HCT116 (cell line): ENCODE measurements at regions not wholly inside any gene's neighbourhood (a gene's known extent, or its start where the extent isn't known, plus 50 kb on each side); places are given as distances from the start of the nearest gene placed in this dataset.

Source experiments
- ATAC-seq: fragments of 200-7000 bp; cut with Tn5 transposase; 2 replicates; pipeline ENCODE4 v1.9.1; 2020; ENCODE audit warnings: mild to moderate bottlenecking, moderate library complexity
- BruUV-seq: library from RNA; stranded (reverse); fragments of 400-500 nt; replicated peaks from 2 replicates; lab custom pipeline; 2021; lab: Mats Ljungman, UMichigan
- CTCF ChIA-PET: fragments of 300-600 bp; sonication (Branson Sonifier 250); formaldehyde crosslinking; loops from one replicate; lab custom pipeline; 2021; ENCODE audit warnings: antibody characterized with exemption; lab: Charles Lee
- POLR2A ChIA-PET: fragments of 300-600, 350-600 bp; sonication (Branson Sonifier 250); formaldehyde crosslinking; loops from one replicate; lab custom pipeline; 2021; ENCODE audit warnings: antibody characterized with exemption; lab: Charles Lee
- RAD21 ChIA-PET, 2 experiments: fragments of 300-600 bp; sonication (Branson Sonifier 250); formaldehyde crosslinking; loops; one replicate each; lab custom pipeline; 2023; ENCODE audit warnings: low total read pairs in 2 of 2; ENCODE audit not compliant: uncharacterized antibody in 2 of 2, unreplicated experiment in 2 of 2, low non-redundant PET in 1 of 2; lab: Charles Lee
- DNase-seq: peaks from one replicate; pipeline ENCODE4 v3.0.0-alpha.2; 2010; ENCODE audit warnings: low read depth, low spot score
- H2AFZ ChIP-seq: fragments of 200-600 bp; shearing (Covaris generic), sonication (generic); 2 replicates; pipeline ENCODE4 v1.6.1; 2017; ENCODE audit warnings: low read depth, mixed run types, mixed read lengths, antibody characterized with exemption, low read length; ENCODE audit not compliant: poor library complexity, severe bottlenecking
- H3K27ac ChIP-seq: 2 replicates; pipeline ENCODE4 v1.5.1; 2012; ENCODE audit warnings: low read depth, low read length
- H3K27me3 ChIP-seq: fragments of 200-600 bp; sonication (generic); 2 replicates; pipeline ENCODE4 v1.6.1; 2016; ENCODE audit warnings: mixed run types, low read length, mixed read lengths; ENCODE audit not compliant: insufficient read depth
- H3K36me3 ChIP-seq, 2 experiments: fragments of 200-500 bp in 1 of 2; fragments of 200-600 bp in 1 of 2; sonication (Bioruptor generic) in 1 of 2; sonication (generic) in 1 of 2; 2 replicates each; pipeline versions ENCODE4 v1.5.1 to v1.6.1; 2014 to 2016; ENCODE audit warnings: low read length in 2 of 2, inconsistent platforms in 1 of 2, mixed read lengths in 1 of 2, mixed run types in 1 of 2; ENCODE audit not compliant: insufficient read depth in 2 of 2, control insufficient read depth in 1 of 2
- H3K4me1 ChIP-seq, 2 experiments: fragments of 200-600 bp in 1 of 2; sonication (generic) in 1 of 2; 2 replicates each; pipeline versions ENCODE4 v1.5.1 to v1.6.1; 2012 to 2017; ENCODE audit warnings: low read length in 2 of 2, inconsistent platforms in 1 of 2, mild to moderate bottlenecking in 1 of 2, mixed read lengths in 1 of 2, mixed run types in 1 of 2, moderate library complexity in 1 of 2; ENCODE audit not compliant: insufficient read depth in 2 of 2, control insufficient read depth in 1 of 2
- H3K4me2 ChIP-seq: fragments of 200-600 bp; sonication (generic); 2 replicates; pipeline ENCODE4 v1.6.1; 2017; ENCODE audit warnings: mixed run types, low read length, mixed read lengths
- H3K4me3 ChIP-seq, 2 experiments: fragments of 200-600 bp in 1 of 2; sonication (generic) in 1 of 2; replicated peaks in 1 of 2; 2 replicates each; pipeline ENCODE4 v1.5.1; 2011 to 2016; ENCODE audit warnings: low read length in 2 of 2, control low read depth in 1 of 2, low read depth in 1 of 2, mild to moderate bottlenecking in 1 of 2, mixed read lengths in 1 of 2, mixed run types in 1 of 2
- H3K79me2 ChIP-seq: fragments of 200-600 bp; sonication (generic); 2 replicates; pipeline ENCODE4 v1.6.1; 2017; ENCODE audit warnings: mild to moderate bottlenecking, mixed run types, low read length, moderate library complexity, mixed read lengths; ENCODE audit not compliant: insufficient read depth
- H3K9ac ChIP-seq: fragments of 200-600 bp; sonication (generic); 2 replicates; pipeline ENCODE4 v1.6.1; 2016; ENCODE audit warnings: low read length, mixed read lengths
- H3K9me2 ChIP-seq: fragments of 200-600 bp; sonication (generic), shearing (Covaris generic); 2 replicates; pipeline ENCODE4 v1.6.1; 2017; ENCODE audit warnings: mixed run types, mild to moderate bottlenecking, moderate library complexity; ENCODE audit not compliant: insufficient read depth
- H3K9me3 ChIP-seq, 2 experiments: fragments of 200-500 bp in 1 of 2; fragments of 200-600 bp in 1 of 2; sonication (Bioruptor generic) in 1 of 2; sonication (generic) in 1 of 2; 2 replicates each; pipeline ENCODE4 v1.6.1; 2014 to 2017; ENCODE audit warnings: low read length in 2 of 2, mixed read lengths in 2 of 2, inconsistent platforms in 1 of 2, low read depth in 1 of 2, mild to moderate bottlenecking in 1 of 2, mixed run types in 1 of 2, moderate library complexity in 1 of 2; ENCODE audit not compliant: control insufficient read depth in 1 of 2, insufficient read depth in 1 of 2
- H4K20me1 ChIP-seq: fragments of 200-600 bp; sonication (generic), shearing (Covaris generic); 2 replicates; pipeline ENCODE4 v1.6.1; 2017; ENCODE audit warnings: mixed run types, mild to moderate bottlenecking, moderate library complexity; ENCODE audit not compliant: insufficient read depth
- CBX3 ChIP-seq: IDR thresholded peaks from 2 replicates; pipeline ENCODE4 v1.6.1; 2012; ENCODE audit warnings: low read depth
- EZH2 ChIP-seq: fragments of 200-600 bp; sonication (generic); IDR thresholded peaks from 2 replicates; pipeline ENCODE4 v1.6.1; 2017; ENCODE audit warnings: antibody characterized with exemption, mixed run types
- FOSL1 ChIP-seq: IDR thresholded peaks from 2 replicates; pipeline ENCODE4 v1.6.1; 2012; ENCODE audit warnings: low read depth
- JUND ChIP-seq: IDR thresholded peaks from 2 replicates; pipeline ENCODE4 v1.6.1; 2012
- POLR2AphosphoS5 ChIP-seq: IDR thresholded peaks from 2 replicates; pipeline ENCODE4 v1.6.1; 2011; ENCODE audit warnings: mild to moderate bottlenecking, low read depth, low read length, moderate library complexity
- RAD21 ChIP-seq: IDR thresholded peaks from 2 replicates; pipeline ENCODE4 v1.6.1; 2012; ENCODE audit warnings: low read depth, mild to moderate bottlenecking
- SIN3A ChIP-seq: IDR thresholded peaks from 2 replicates; pipeline ENCODE4 v1.6.1; 2012; ENCODE audit warnings: low read depth
- SP1 ChIP-seq: IDR thresholded peaks from 2 replicates; pipeline ENCODE4 v1.6.1; 2012; ENCODE audit warnings: low read depth
- TCF7L2 ChIP-seq: IDR thresholded peaks from 2 replicates; pipeline ENCODE4 v1.7.0; 2011; ENCODE audit warnings: borderline replicate concordance, inconsistent platforms; ENCODE audit not compliant: insufficient read depth, insufficient read length; ENCODE audit errors: extremely low read depth
- YY1 ChIP-seq: IDR thresholded peaks from 2 replicates; pipeline ENCODE4 v1.6.1; 2011; ENCODE audit warnings: low read length, low read depth, moderate library complexity, mild to moderate bottlenecking; ENCODE audit not compliant: insufficient replicate concordance; ENCODE audit errors: extremely low read depth
- ZFX ChIP-seq: fragments of 450-650 bp; IDR thresholded peaks from 2 replicates; pipeline ENCODE4 v1.6.1; 2017
- ZNF274 ChIP-seq: fragments of 200-500 bp; sonication (Bioruptor generic); IDR thresholded peaks from 2 replicates; pipeline ENCODE4 v1.6.1; 2014; ENCODE audit warnings: mild to moderate bottlenecking, low read depth, low read length, inconsistent platforms
- intact Hi-C: fragments of 100-400 bp; cut with micrococcal nuclease; formaldehyde crosslinking; loops from 2 replicates; pipeline ENCODE4 v1.10.0; 2022
- TF ChIP-seq, protein P1 (sequence below): IDR thresholded peaks from 2 replicates; pipeline ENCODE4 v1.6.1; 2012; ENCODE audit warnings: low read depth
- TF ChIP-seq, protein P2 (sequence below): IDR thresholded peaks from 2 replicates; pipeline ENCODE4 v1.6.1; 2012
- TF ChIP-seq, protein P3 (sequence below), 3 experiments: fragments of 200-600 bp in 1 of 3; sonication (generic) in 1 of 3; IDR thresholded peaks in 2 of 3; conservative IDR thresholded peaks in 1 of 3; 2 replicates each; pipeline ENCODE4 v1.5.1; 2012 to 2017; ENCODE audit warnings: low read depth in 2 of 3, low read length in 2 of 3, antibody characterized with exemption in 1 of 3, borderline replicate concordance in 1 of 3, control low read depth in 1 of 3, mild to moderate bottlenecking in 1 of 3, mixed read lengths in 1 of 3, mixed run types in 1 of 3, moderate library complexity in 1 of 3; ENCODE audit not compliant: insufficient read depth in 1 of 3

DNA sequence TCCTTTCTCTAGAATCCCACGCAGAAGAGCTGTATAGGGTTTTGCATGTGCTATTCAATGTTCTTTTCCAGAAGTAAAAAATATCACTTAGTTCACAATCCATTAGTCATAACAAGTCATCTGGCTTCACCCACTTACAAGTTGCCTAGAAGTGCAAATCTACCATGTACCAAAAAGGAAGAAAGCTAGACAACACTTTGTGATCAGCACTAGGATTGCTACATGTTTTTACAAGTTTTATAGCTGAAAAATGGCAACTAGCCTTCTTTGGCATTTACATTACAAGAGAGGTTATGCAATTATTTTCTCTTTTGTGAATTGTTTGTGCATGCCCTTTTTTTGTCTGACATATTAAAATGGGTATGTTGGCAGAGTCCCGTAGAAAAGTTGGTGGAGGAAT lies 85.6 kb upstream of the PTPRK start (continued):
- TF ChIP-seq, protein P1, sequence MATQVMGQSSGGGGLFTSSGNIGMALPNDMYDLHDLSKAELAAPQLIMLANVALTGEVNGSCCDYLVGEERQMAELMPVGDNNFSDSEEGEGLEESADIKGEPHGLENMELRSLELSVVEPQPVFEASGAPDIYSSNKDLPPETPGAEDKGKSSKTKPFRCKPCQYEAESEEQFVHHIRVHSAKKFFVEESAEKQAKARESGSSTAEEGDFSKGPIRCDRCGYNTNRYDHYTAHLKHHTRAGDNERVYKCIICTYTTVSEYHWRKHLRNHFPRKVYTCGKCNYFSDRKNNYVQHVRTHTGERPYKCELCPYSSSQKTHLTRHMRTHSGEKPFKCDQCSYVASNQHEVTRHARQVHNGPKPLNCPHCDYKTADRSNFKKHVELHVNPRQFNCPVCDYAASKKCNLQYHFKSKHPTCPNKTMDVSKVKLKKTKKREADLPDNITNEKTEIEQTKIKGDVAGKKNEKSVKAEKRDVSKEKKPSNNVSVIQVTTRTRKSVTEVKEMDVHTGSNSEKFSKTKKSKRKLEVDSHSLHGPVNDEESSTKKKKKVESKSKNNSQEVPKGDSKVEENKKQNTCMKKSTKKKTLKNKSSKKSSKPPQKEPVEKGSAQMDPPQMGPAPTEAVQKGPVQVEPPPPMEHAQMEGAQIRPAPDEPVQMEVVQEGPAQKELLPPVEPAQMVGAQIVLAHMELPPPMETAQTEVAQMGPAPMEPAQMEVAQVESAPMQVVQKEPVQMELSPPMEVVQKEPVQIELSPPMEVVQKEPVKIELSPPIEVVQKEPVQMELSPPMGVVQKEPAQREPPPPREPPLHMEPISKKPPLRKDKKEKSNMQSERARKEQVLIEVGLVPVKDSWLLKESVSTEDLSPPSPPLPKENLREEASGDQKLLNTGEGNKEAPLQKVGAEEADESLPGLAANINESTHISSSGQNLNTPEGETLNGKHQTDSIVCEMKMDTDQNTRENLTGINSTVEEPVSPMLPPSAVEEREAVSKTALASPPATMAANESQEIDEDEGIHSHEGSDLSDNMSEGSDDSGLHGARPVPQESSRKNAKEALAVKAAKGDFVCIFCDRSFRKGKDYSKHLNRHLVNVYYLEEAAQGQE = no peak

DNA sequence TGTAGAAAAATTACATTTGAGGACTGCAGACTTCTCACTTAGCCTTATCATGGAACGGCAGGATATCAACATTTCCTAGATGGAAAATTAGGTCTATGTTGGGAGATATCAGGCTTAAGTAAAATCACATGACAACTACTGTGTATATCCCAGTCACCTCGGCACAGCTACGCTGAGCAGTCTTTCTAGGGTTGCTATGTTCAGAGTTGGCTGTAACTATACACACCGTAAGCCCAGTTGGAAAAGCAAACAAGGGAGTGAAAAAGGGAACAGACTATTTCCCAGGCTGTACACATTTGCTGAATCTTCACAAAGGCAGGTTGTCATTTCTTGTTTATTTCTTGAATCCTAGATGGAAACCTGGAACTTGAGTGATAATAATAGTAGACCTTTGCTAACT lies 80.7 kb upstream of the PTPRK start:
- H3K4me1 ChIP-seq = peaks cover 19 to 38% of the 10 kb centered on the region in 2 experiments
- no peaks in the 10 kb centered on the region for H3K27me3 ChIP-seq
- peak overlapping the region; percentile 33 for H2AFZ ChIP-seq
- no peak for TF ChIP-seq CBX3
- TF ChIP-seq, protein P2, sequence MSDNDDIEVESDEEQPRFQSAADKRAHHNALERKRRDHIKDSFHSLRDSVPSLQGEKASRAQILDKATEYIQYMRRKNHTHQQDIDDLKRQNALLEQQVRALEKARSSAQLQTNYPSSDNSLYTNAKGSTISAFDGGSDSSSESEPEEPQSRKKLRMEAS = no peak
- no peak for TF ChIP-seq YY1
- no peak for TF ChIP-seq RAD21
- no peak for TF ChIP-seq SIN3A
- TF ChIP-seq ZFX = no peak
- TF ChIP-seq EZH2 = no peak
- no peak for TF ChIP-seq JUND
- TF ChIP-seq, protein P1 = no peak
- TF ChIP-seq TCF7L2 = no peak
- no peak for TF ChIP-seq POLR2AphosphoS5
- TF ChIP-seq FOSL1 = no peak
- no peak for TF ChIP-seq SP1
- TF ChIP-seq, protein P3, sequence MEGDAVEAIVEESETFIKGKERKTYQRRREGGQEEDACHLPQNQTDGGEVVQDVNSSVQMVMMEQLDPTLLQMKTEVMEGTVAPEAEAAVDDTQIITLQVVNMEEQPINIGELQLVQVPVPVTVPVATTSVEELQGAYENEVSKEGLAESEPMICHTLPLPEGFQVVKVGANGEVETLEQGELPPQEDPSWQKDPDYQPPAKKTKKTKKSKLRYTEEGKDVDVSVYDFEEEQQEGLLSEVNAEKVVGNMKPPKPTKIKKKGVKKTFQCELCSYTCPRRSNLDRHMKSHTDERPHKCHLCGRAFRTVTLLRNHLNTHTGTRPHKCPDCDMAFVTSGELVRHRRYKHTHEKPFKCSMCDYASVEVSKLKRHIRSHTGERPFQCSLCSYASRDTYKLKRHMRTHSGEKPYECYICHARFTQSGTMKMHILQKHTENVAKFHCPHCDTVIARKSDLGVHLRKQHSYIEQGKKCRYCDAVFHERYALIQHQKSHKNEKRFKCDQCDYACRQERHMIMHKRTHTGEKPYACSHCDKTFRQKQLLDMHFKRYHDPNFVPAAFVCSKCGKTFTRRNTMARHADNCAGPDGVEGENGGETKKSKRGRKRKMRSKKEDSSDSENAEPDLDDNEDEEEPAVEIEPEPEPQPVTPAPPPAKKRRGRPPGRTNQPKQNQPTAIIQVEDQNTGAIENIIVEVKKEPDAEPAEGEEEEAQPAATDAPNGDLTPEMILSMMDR (IDR thresholded peaks at IDR 0.05 in 2 of 3, conservative IDR thresholded peaks at IDR 0.05 in 1 of 3; ENCODE audit: borderline replicate concordance in 1 of 3, insufficient read depth in 1 of 3, low read depth in 2 of 3, low read length in 2 of 3) = no peak
- no peak for TF ChIP-seq ZNF274
- no peak overlapping the region for H3K9ac ChIP-seq
- H4K20me1 ChIP-seq = no peaks in the 10 kb centered on the region
- H3K79me2 ChIP-seq = no peaks in the 10 kb centered on the region
- H3K9me2 ChIP-seq = no peaks in the 10 kb centered on the region
- no peaks in the 10 kb centered on the region for H3K36me3 ChIP-seq
- DNase-seq (no peak), ATAC-seq (no peak)
- peak overlapping the region; percentile 34; the same call in 1 of the 2 replicates for H3K4me2 ChIP-seq
- H3K9me3 ChIP-seq = no peaks in the 10 kb centered on the region
- intact Hi-C loops = no loop called here
- BruUV-seq = no TSS peak
- ChIA-PET CTCF (no interaction called here), POLR2A (no interaction called here), RAD21 (no interaction called here)
- H3K4me3 ChIP-seq = no peak overlapping the region
- no peak overlapping the region for H3K27ac ChIP-seq
